LNCaP clone FGC (cell line): ENCODE measurements at regions not wholly inside any gene's neighbourhood (a gene's known extent, or its start where the extent isn't known, plus 50 kb on each side); places are given as distances from the start of the nearest gene placed in this dataset.

Source experiments
- DNase-seq: peaks from one replicate; pipeline ENCODE4 v3.0.0-alpha.2; 2011; ENCODE audit warnings: low read depth
- H3K4me3 ChIP-seq: 2 replicates; pipeline ENCODE4 v1.5.1; 2011; ENCODE audit warnings: mild to moderate bottlenecking, low read depth, low read length, control low read depth
- TF ChIP-seq, protein P1 (sequence below): IDR thresholded peaks from 2 replicates; pipeline ENCODE4 v1.5.1; 2012; ENCODE audit warnings: mild to moderate bottlenecking; ENCODE audit not compliant: control insufficient read depth, insufficient read depth; ENCODE audit errors: extremely low read depth

DNA sequence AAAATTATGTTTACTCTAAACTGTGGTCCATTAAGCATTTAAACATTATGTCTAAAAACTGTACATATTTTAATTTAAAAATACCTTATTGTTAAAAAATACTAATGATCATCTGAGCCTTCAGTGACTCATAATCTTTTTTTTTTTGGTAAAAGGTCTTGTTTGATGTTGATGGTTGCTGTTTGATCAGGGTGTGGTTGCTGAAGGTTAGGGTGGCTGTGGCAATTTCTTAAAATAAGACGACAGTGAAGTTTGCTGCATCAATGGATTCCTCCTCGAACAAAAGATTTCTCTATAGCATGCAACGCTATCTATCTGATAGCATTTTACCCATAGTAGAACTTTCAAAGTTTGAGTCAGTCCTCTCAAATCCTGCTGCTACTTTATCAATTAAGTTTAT lies 180.0 kb upstream of the AHR start:
- TF ChIP-seq, protein P1, sequence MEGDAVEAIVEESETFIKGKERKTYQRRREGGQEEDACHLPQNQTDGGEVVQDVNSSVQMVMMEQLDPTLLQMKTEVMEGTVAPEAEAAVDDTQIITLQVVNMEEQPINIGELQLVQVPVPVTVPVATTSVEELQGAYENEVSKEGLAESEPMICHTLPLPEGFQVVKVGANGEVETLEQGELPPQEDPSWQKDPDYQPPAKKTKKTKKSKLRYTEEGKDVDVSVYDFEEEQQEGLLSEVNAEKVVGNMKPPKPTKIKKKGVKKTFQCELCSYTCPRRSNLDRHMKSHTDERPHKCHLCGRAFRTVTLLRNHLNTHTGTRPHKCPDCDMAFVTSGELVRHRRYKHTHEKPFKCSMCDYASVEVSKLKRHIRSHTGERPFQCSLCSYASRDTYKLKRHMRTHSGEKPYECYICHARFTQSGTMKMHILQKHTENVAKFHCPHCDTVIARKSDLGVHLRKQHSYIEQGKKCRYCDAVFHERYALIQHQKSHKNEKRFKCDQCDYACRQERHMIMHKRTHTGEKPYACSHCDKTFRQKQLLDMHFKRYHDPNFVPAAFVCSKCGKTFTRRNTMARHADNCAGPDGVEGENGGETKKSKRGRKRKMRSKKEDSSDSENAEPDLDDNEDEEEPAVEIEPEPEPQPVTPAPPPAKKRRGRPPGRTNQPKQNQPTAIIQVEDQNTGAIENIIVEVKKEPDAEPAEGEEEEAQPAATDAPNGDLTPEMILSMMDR, result no peak
- no peak for DNase-seq
- no peak overlapping the region for H3K4me3 ChIP-seq

DNA sequence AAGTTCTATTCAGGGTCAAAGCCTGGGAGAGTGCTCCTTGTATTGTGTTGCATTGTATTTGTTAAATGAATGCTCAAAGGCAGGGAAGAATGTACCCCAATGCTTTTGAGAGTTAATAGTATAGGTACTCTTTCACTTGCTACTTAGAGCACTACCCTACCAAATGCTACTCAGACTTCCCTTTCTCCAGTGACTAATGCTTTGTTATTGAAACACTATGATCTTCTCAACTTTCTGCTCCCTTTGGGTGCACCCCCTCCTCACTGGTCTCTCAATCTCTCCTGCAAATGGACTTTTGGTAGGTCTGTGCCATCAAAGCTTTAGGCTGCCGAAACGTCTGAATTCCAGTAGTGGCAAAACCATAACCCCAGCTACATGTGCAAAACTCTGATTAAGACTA lies 177.7 kb upstream of the AHR start:
- TF ChIP-seq, protein P1, result no peak
- no peak for DNase-seq
- no peak overlapping the region for H3K4me3 ChIP-seq

DNA sequence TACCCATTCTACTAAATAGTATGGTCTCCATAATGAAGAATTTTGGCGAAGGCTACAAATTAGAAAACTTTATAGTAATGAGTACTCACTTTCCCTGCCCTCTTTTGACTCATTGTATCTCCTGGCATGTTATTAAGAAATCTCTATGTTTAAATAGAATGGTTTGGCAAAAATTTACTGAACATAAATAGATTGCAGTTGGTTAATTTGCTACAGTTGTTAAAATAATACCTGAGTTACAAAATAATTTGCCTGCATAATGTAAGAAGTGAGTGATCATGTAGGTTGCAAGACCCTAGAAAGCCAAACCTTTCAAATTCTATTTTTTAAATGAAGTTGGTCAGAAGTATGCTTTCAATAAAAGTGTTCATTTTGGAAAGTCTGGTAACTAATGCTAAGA lies 176.8 kb upstream of the AHR start:
- TF ChIP-seq, protein P1, result no peak
- no peak for DNase-seq
- H3K4me3 ChIP-seq, result no peak overlapping the region

DNA sequence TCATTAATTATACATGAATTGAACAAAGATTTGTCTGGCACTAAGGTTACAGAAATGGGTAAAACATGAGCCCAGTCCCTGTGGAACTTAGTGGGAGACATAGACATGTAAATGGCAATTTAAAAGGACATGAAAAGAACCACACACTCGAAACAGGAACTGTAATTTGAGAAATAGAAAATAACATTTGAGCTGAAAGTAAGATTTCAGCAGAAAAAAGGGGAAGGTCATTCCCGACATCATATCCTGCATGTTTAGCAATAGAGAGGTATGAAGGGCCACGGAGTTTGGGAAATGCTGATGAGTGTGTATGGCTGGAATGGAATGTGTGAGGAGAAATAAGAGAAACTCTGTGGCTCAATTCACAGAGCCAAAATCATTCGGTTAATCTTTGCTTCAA lies 175.4 kb upstream of the AHR start:
- TF ChIP-seq, protein P1, result no peak
- no peak overlapping the region for H3K4me3 ChIP-seq
- DNase-seq, result no peak

DNA sequence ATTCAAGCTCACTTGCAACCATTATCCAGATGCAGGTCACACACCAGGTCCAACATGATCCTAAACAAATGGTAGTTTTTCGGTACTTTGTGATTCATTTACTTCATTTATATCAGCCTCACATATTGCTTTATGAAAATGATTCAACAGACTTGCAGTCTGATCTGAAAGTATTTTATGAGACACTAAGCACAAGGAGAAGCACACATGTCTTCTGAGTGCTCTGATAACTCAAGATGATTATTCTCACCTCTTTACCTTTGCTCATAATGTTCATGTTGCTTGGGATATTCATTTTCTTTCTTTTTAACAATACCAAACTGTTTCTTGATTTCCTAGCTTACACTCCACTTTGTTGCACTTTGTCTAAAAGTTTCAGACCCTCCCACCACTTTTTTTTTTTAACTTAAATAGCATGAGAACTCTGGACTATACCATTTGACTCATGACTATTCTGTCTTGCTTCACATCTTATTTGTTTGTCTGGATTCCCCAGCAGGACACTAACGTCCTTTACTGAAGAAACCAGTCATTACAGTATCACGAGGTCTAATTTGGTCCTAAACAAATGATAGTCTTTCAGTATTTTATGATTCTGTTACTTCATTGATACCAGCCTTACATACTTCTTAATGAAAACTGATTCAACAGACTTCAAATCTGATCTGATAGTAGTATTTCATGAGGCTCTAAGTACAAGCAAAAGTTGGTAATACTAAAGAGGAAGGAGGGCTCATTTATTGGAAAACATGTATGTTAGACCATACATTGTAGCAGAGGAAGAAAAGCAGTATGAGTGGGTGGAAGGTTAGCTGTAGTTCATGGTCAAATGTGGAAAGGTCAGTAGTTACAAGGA lies 171.8 kb upstream of the AHR start:
- DNase-seq, result no peak
- TF ChIP-seq, protein P1, result no peak

DNA sequence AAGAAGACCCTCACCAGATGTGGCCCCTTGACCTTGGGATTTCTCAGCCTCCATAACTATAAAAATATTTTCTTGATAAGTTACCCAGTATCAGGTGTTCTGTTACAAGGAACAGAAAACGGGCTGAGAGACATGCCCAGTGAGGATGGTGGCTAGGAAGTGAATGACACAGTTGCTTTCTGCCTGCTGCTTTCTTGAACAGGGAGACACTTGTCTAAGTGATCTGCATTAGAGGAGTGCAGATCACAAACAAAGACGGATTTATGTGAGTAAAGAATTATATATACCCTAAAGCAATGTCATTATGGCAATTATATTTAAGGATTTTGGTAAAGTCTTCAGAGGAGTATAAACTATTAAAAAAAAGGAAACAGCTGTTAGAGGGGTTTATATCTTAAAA lies 169.2 kb upstream of the AHR start:
- H3K4me3 ChIP-seq, result no peak overlapping the region
- TF ChIP-seq, protein P1, result no peak
- DNase-seq, result no peak

More for the DNA sequence above, 171.8 kb upstream of the AHR start:
- no peak overlapping the region for H3K4me3 ChIP-seq
